K562 (cell line): ENCODE measurements at regions not wholly inside any gene's neighbourhood (a gene's known extent, or its start where the extent isn't known, plus 50 kb on each side); places are given as distances from the start of the nearest gene placed in this dataset.

Source experiments
- ATAC-seq: fragments of 200-7000 bp; cut with Tn5 transposase; 3 replicates; pipeline ENCODE4 v1.9.1; 2020; ENCODE audit warnings: moderate library complexity
- BruUV-seq: library from RNA; stranded (reverse); fragments of 400-500 nt; replicated peaks from 2 replicates; lab custom pipeline; 2021; lab: Mats Ljungman, UMichigan
- CTCF ChIA-PET: fragments of 300-600 bp; formaldehyde crosslinking; extraction: SDS; loops from one replicate; lab custom pipeline; 2021; ENCODE audit warnings: low intra/inter-chr PET ratio; lab: Yijun Ruan, JAX
- POLR2A ChIA-PET: fragments of 300-600, 350-650 bp; sonication (Branson Sonifier 250); formaldehyde crosslinking; extraction: SDS; loops from one replicate; lab custom pipeline; 2021; ENCODE audit warnings: antibody characterized with exemption, inconsistent platforms; lab: Yijun Ruan, JAX
- DNase-seq, 4 experiments: peaks; one replicate each; pipeline versions ENCODE4 v3.0.0 to v3.0.0-alpha.2; 2011 to 2018; ENCODE audit warnings: low spot score in 3 of 4, mixed read lengths in 3 of 4; ENCODE audit errors: extremely low read depth in 1 of 4
- FAIRE-seq: peaks from 2 replicates; lab custom pipeline; 2011; peaks lifted over from hg19 to GRCh38; lab: Jason Lieb, UNC
- H2AFZ ChIP-seq: 2 replicates; pipeline ENCODE4 v1.6.0; 2011; ENCODE audit warnings: low read depth, low read length, control low read depth, inconsistent platforms
- H3K27ac ChIP-seq: fragments of 200-600 bp; 3 replicates; pipeline ENCODE4 v1.8.0; 2011; ENCODE audit warnings: low read depth, mild to moderate bottlenecking, control low read depth, inconsistent platforms, low read length, moderate library complexity, mixed read lengths; ENCODE audit errors: extremely low read depth
- H3K27me3 ChIP-seq, 2 experiments: fragments of 300-600 bp in 1 of 2; 2 replicates in 1 of 2; 3 replicates in 1 of 2; pipeline versions ENCODE4 v1.6.0 to v1.8.0; 2011; ENCODE audit warnings: inconsistent platforms in 2 of 2, low read length in 2 of 2, mild to moderate bottlenecking in 1 of 2, mixed read lengths in 1 of 2, moderate library complexity in 1 of 2; ENCODE audit not compliant: control insufficient read depth in 2 of 2, insufficient read depth in 2 of 2
- H3K36me3 ChIP-seq: fragments of 300-600 bp; 3 replicates; pipeline ENCODE4 v1.8.0; 2011; ENCODE audit warnings: mild to moderate bottlenecking, low read length, inconsistent platforms; ENCODE audit not compliant: control insufficient read depth, insufficient read depth
- H3K4me1 ChIP-seq, 2 experiments: fragments of 200-600 bp in 1 of 2; replicated peaks in 1 of 2; 2 replicates in 1 of 2; 3 replicates in 1 of 2; pipeline versions ENCODE4 v1.5.1 to v1.8.0; 2011; ENCODE audit warnings: inconsistent platforms in 2 of 2, low read length in 2 of 2, mild to moderate bottlenecking in 1 of 2, mixed read lengths in 1 of 2, moderate library complexity in 1 of 2; ENCODE audit not compliant: control insufficient read depth in 2 of 2, insufficient read depth in 2 of 2
- H3K4me2 ChIP-seq: 2 replicates; pipeline ENCODE4 v1.6.1; 2011; ENCODE audit warnings: low read length, control low read depth, inconsistent platforms, mixed read lengths; ENCODE audit not compliant: insufficient read depth
- H3K4me3 ChIP-seq: fragments of 200-600 bp; sonication (generic), shearing (Covaris generic); 2 replicates; pipeline ENCODE4 v1.5.1; 2016; ENCODE audit warnings: control low read depth, inconsistent platforms
- H3K79me2 ChIP-seq: fragments of 200-600 bp; 3 replicates; pipeline ENCODE4 v1.8.0; 2011; ENCODE audit warnings: low read length, inconsistent platforms; ENCODE audit not compliant: control insufficient read depth, insufficient read depth
- H3K9ac ChIP-seq, 2 experiments: 2 replicates each; pipeline versions ENCODE4 v1.6.0 to v1.6.1; 2011; ENCODE audit warnings: low read depth in 2 of 2, low read length in 2 of 2, control low read depth in 1 of 2, inconsistent platforms in 1 of 2, mild to moderate bottlenecking in 1 of 2, mixed read lengths in 1 of 2; ENCODE audit not compliant: insufficient read depth in 1 of 2
- H3K9me1 ChIP-seq: one replicate; pipeline ENCODE4 v1.6.0; 2011; ENCODE audit warnings: inconsistent platforms, mild to moderate bottlenecking, low read length, moderate library complexity; ENCODE audit not compliant: control insufficient read depth, insufficient read depth
- H3K9me3 ChIP-seq: replicated peaks from 2 replicates; pipeline ENCODE4 v1.5.1; 2011; ENCODE audit warnings: low read depth, low read length, inconsistent platforms; ENCODE audit not compliant: control insufficient read depth, insufficient read depth
- H4K20me1 ChIP-seq: replicated peaks from 2 replicates; pipeline ENCODE4 v1.6.1; 2011; ENCODE audit warnings: low read length, inconsistent platforms, mixed read lengths; ENCODE audit not compliant: control insufficient read depth, insufficient read depth
- CSDE1 ChIP-seq, 2 experiments: fragments of 450-650 bp; IDR thresholded peaks; 2 replicates each; pipeline ENCODE4 v1.6.1; 2016; ENCODE audit warnings: mild to moderate bottlenecking in 1 of 2
- EP400 ChIP-seq: fragments of 450-650 bp; IDR thresholded peaks from 2 replicates; pipeline ENCODE4 v1.6.1; 2017; ENCODE audit warnings: antibody characterized with exemption, mild to moderate bottlenecking, moderate library complexity
- FOXK2 ChIP-seq, 2 experiments: fragments of 450-650 bp; IDR thresholded peaks in 1 of 2; conservative IDR thresholded peaks in 1 of 2; 2 replicates each; pipeline ENCODE4 v1.6.1; 2016; ENCODE audit warnings: low read depth in 2 of 2, mild to moderate bottlenecking in 1 of 2
- JUNB ChIP-seq: fragments of 450-650 bp; formaldehyde crosslinking; conservative IDR thresholded peaks from 2 replicates; pipeline ENCODE4 v1.4.0; 2020; ENCODE audit warnings: mild to moderate bottlenecking
- KAT2B ChIP-seq: IDR thresholded peaks from one replicate; pipeline ENCODE4 v1.6.1; 2012; ENCODE audit warnings: low read depth, mild to moderate bottlenecking, control low read depth, inconsistent platforms, low read length, moderate library complexity
- NCOA6 ChIP-seq: fragments of 450-650 bp; IDR thresholded peaks from 2 replicates; pipeline ENCODE4 v1.6.1; 2017; ENCODE audit warnings: mild to moderate bottlenecking
- NEUROD1 ChIP-seq: fragments of 150-350 bp; IDR thresholded peaks from 2 replicates; pipeline ENCODE4 v1.6.1; 2014; ENCODE audit warnings: borderline replicate concordance, low read length, low read depth; ENCODE audit not compliant: partially characterized antibody
- RAD21 ChIP-seq, 2 experiments: fragments of 250-450 bp in 1 of 2; fragments of 450-650 bp in 1 of 2; sonication (Bioruptor Pico) in 1 of 2; formaldehyde crosslinking in 1 of 2; IDR thresholded peaks in 1 of 2; conservative IDR thresholded peaks in 1 of 2; 2 replicates each; pipeline versions ENCODE4 v1.4.0 to v1.8.0; 2020 to 2022; ENCODE audit warnings: mild to moderate bottlenecking in 2 of 2, moderate library complexity in 1 of 2
- SP1 ChIP-seq: sonication (generic); formaldehyde crosslinking; IDR thresholded peaks from 2 replicates; pipeline ENCODE4 v1.8.1; 2022; ENCODE audit warnings: mild to moderate bottlenecking, missing genetic modification reagents
- SREBF1 ChIP-seq: fragments of 150-350 bp; IDR thresholded peaks from 2 replicates; pipeline ENCODE4 v1.6.1; 2014; ENCODE audit warnings: antibody characterized with exemption, low read depth, low read length, borderline replicate concordance
- TFAM ChIP-seq: fragments of 250-450 bp; sonication (Bioruptor Pico); conservative IDR thresholded peaks from 2 replicates; pipeline ENCODE4 v1.5.0; 2021; ENCODE audit warnings: mild to moderate bottlenecking, moderate library complexity
- TRIM24 ChIP-seq, 2 experiments: fragments of 450-650 bp; IDR thresholded peaks; 2 replicates each; pipeline ENCODE4 v1.6.1; 2016
- U2AF1 ChIP-seq: fragments of 200-400 bp; formaldehyde crosslinking; optimal IDR thresholded peaks from 2 replicates; pipeline ENCODE3; 2017; ENCODE audit warnings: mild to moderate bottlenecking, low read depth, low read length, moderate library complexity
- ZBTB17 ChIP-seq: fragments of 450-650 bp; formaldehyde crosslinking; IDR thresholded peaks from 2 replicates; pipeline ENCODE4 v1.4.0; 2020; ENCODE audit warnings: mild to moderate bottlenecking
- ZFX ChIP-seq: sonication (generic); formaldehyde crosslinking; IDR thresholded peaks from 2 replicates; pipeline ENCODE4 v1.8.0; 2022; ENCODE audit warnings: mild to moderate bottlenecking, missing genetic modification reagents, moderate library complexity
- ZNF140 ChIP-seq: fragments of 250-450 bp; sonication (Bioruptor Pico); IDR thresholded peaks from 2 replicates; pipeline ENCODE4 v1.8.0; 2021; ENCODE audit warnings: moderate library complexity, mild to moderate bottlenecking, inconsistent platforms
- WGBS: fragments of 100-300 bp; shearing (Covaris generic); methylation state at CpG from one replicate; pipeline ENCODE4 v1.1.6; 2016; ENCODE audit warnings: low coverage, mixed read lengths; ENCODE audit not compliant: insufficient coverage; ENCODE audit errors: missing lambda C conversion rate; 5-methylcytosine and 5-hydroxymethylcytosine counted together
- in situ Hi-C: fragments of 300-500 bp; cut with MboI; formaldehyde crosslinking; loops from 4 replicates; pipeline ENCODE4 v1.15.0; 2018; ENCODE audit warnings: inconsistent platforms, mixed read lengths
- intact Hi-C: fragments of 100-400 bp; cut with micrococcal nuclease; formaldehyde crosslinking; loops from 2 replicates; pipeline ENCODE4 v1.14.2; 2022
- TF ChIP-seq, protein P1 (sequence below): sonication (generic); formaldehyde crosslinking; IDR thresholded peaks from 2 replicates; pipeline ENCODE4 v1.8.0; 2022; ENCODE audit warnings: missing genetic modification reagents, mild to moderate bottlenecking, moderate library complexity, borderline replicate concordance
- TF ChIP-seq, protein P2 (sequence below): fragments of 200-400 bp; formaldehyde crosslinking; IDR thresholded peaks from 2 replicates; pipeline ENCODE4 v1.6.1; 2017; ENCODE audit warnings: mild to moderate bottlenecking, low read depth, low read length, moderate library complexity
- TF ChIP-seq, protein P3 (sequence below): sonication (generic); formaldehyde crosslinking; IDR thresholded peaks from 2 replicates; pipeline ENCODE4 v1.4.0; 2020; ENCODE audit warnings: mild to moderate bottlenecking, missing genetic modification reagents

DNA sequence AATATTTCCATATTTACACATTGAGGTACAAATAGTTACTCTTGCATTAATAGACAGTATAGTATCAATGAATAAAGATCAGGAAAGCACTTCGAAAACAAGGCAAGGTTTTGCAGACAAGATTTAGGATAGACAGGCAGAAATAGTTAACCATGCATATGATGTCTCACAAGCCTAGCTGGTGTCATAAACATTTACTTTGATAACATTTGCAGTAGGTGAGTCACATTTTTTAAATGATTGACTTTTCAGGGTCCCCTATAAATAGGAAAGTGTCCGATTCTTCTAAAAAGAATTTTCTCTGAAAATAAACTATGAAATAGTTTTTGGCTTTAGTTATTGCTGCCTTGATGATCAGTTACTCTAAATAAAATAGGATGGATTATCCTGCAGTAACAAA lies 162.1 kb downstream of the SNX18 start:
- DNase-seq (no peak), ATAC-seq (no peak), FAIRE-seq (no peak)
- no peaks in the 10 kb centered on the region for H4K20me1 ChIP-seq
- no peaks in the 10 kb centered on the region for H3K9me3 ChIP-seq
- BruUV-seq: no TSS peak
- no peaks in the 10 kb centered on the region for H3K79me2 ChIP-seq
- H2AFZ ChIP-seq: no peak overlapping the region
- in situ Hi-C loops (no loop called here), intact Hi-C loops (no loop called here)
- WGBS: 6% methylated on average over 2 of the region's 2 CpGs
- H3K27me3 ChIP-seq: peaks cover 2 to 3% of the 10 kb centered on the region in 2 experiments; a peak in 2 of 5 replicates
- no peak overlapping the region for H3K9ac ChIP-seq
- ChIA-PET POLR2A (no interaction called here), CTCF (no interaction called here)
- no peaks in the 10 kb centered on the region for H3K36me3 ChIP-seq
- H3K27ac ChIP-seq: no peak overlapping the region
- H3K9me1 ChIP-seq: no peaks in the 10 kb centered on the region
- no peaks in the 10 kb centered on the region for H3K4me1 ChIP-seq
- H3K4me3 ChIP-seq: no peak overlapping the region
- no peak overlapping the region for H3K4me2 ChIP-seq
- TF ChIP-seq, protein P1, sequence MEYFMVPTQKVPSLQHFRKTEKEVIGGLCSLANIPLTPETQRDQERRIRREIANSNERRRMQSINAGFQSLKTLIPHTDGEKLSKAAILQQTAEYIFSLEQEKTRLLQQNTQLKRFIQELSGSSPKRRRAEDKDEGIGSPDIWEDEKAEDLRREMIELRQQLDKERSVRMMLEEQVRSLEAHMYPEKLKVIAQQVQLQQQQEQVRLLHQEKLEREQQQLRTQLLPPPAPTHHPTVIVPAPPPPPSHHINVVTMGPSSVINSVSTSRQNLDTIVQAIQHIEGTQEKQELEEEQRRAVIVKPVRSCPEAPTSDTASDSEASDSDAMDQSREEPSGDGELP (CRISPR knock-in tag): no peak
- TF ChIP-seq EP400: no peak
- no peak for TF ChIP-seq RAD21 (CRISPR knock-in tag; conservative IDR thresholded peaks at IDR 0.05 in 1 of 2, IDR thresholded peaks at IDR 0.05 in 1 of 2)
- no peak for TF ChIP-seq JUNB (CRISPR knock-in tag)
- no peak for TF ChIP-seq CSDE1 (IDR thresholded peaks at IDR 0.05)
- no peak for TF ChIP-seq SREBF1
- TF ChIP-seq FOXK2 (conservative IDR thresholded peaks at IDR 0.05 in 1 of 2, IDR thresholded peaks at IDR 0.05 in 1 of 2; ENCODE audit: low read depth in 2 of 2): no peak
- TF ChIP-seq TFAM (CRISPR knock-in tag): no peak
- TF ChIP-seq ZNF140 (CRISPR knock-in tag): no peak
- TF ChIP-seq ZFX (CRISPR knock-in tag): no peak
- no peak for TF ChIP-seq NEUROD1
- no peak for TF ChIP-seq U2AF1
- TF ChIP-seq, protein P2, sequence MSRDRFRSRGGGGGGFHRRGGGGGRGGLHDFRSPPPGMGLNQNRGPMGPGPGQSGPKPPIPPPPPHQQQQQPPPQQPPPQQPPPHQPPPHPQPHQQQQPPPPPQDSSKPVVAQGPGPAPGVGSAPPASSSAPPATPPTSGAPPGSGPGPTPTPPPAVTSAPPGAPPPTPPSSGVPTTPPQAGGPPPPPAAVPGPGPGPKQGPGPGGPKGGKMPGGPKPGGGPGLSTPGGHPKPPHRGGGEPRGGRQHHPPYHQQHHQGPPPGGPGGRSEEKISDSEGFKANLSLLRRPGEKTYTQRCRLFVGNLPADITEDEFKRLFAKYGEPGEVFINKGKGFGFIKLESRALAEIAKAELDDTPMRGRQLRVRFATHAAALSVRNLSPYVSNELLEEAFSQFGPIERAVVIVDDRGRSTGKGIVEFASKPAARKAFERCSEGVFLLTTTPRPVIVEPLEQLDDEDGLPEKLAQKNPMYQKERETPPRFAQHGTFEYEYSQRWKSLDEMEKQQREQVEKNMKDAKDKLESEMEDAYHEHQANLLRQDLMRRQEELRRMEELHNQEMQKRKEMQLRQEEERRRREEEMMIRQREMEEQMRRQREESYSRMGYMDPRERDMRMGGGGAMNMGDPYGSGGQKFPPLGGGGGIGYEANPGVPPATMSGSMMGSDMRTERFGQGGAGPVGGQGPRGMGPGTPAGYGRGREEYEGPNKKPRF: no peak
- TF ChIP-seq, protein P3, sequence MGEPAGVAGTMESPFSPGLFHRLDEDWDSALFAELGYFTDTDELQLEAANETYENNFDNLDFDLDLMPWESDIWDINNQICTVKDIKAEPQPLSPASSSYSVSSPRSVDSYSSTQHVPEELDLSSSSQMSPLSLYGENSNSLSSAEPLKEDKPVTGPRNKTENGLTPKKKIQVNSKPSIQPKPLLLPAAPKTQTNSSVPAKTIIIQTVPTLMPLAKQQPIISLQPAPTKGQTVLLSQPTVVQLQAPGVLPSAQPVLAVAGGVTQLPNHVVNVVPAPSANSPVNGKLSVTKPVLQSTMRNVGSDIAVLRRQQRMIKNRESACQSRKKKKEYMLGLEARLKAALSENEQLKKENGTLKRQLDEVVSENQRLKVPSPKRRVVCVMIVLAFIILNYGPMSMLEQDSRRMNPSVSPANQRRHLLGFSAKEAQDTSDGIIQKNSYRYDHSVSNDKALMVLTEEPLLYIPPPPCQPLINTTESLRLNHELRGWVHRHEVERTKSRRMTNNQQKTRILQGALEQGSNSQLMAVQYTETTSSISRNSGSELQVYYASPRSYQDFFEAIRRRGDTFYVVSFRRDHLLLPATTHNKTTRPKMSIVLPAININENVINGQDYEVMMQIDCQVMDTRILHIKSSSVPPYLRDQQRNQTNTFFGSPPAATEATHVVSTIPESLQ (CRISPR knock-in tag): no peak
- TF ChIP-seq NCOA6: no peak
- TF ChIP-seq TRIM24 (IDR thresholded peaks at IDR 0.05): no peak
- TF ChIP-seq SP1: no peak
- TF ChIP-seq KAT2B: no peak
- no peak for TF ChIP-seq ZBTB17
